SJCRH30 (cell line): ENCODE measurements at regions not wholly inside any gene's neighbourhood (a gene's known extent, or its start where the extent isn't known, plus 50 kb on each side); places are given as distances from the start of the nearest gene placed in this dataset.
"Not testable (repeated sequence)": the region's sequence is repeated elsewhere in the genome, so short reads cannot be mapped to it uniquely, and the experiment has no call there.

Experiments used
- DNase-seq, 2 experiments: peaks; one replicate each; pipeline ENCODE4 v3.0.0-alpha.2; 2015 to 2020
- H3K27ac ChIP-seq: fragments of 250-450 bp; sonication (Bioruptor Pico); 2 replicates; pipeline ENCODE4 v1.5.1; 2020; ENCODE audit warnings: mild to moderate bottlenecking, moderate library complexity
- H3K27me3 ChIP-seq: fragments of 250-450 bp; sonication (Bioruptor Pico); 2 replicates; pipeline ENCODE4 v1.5.1; 2020; ENCODE audit warnings: mild to moderate bottlenecking, moderate library complexity
- H3K36me3 ChIP-seq: fragments of 250-450 bp; sonication (Bioruptor Pico); 2 replicates; pipeline ENCODE4 v1.5.1; 2020; ENCODE audit warnings: mild to moderate bottlenecking, moderate library complexity
- H3K4me1 ChIP-seq: fragments of 250-450 bp; sonication (Bioruptor Pico); 2 replicates; pipeline ENCODE4 v1.5.1; 2020; ENCODE audit warnings: mild to moderate bottlenecking, moderate library complexity
- H3K4me3 ChIP-seq: fragments of 250-450 bp; sonication (Bioruptor Pico); 2 replicates; pipeline ENCODE4 v1.5.1; 2020; ENCODE audit warnings: mild to moderate bottlenecking, moderate library complexity
- H3K9me3 ChIP-seq: fragments of 250-450 bp; sonication (Bioruptor Pico); replicated peaks from 2 replicates; pipeline ENCODE4 v1.5.1; 2020; ENCODE audit warnings: mild to moderate bottlenecking, moderate library complexity

GRCh38 chr4:45294464-45294863, 568.1 kb upstream of the GNPDA2 start:
- DNase-seq, result no peak
- no peak overlapping the region for H3K4me3 ChIP-seq
- H3K27me3 ChIP-seq, result no peaks in the 10 kb centered on the region
- H3K27ac ChIP-seq, result no peak overlapping the region
- no peaks in the 10 kb centered on the region for H3K4me1 ChIP-seq
- H3K36me3 ChIP-seq, result no peaks in the 10 kb centered on the region
- H3K9me3 ChIP-seq, result no peaks in the 10 kb centered on the region

DNA sequence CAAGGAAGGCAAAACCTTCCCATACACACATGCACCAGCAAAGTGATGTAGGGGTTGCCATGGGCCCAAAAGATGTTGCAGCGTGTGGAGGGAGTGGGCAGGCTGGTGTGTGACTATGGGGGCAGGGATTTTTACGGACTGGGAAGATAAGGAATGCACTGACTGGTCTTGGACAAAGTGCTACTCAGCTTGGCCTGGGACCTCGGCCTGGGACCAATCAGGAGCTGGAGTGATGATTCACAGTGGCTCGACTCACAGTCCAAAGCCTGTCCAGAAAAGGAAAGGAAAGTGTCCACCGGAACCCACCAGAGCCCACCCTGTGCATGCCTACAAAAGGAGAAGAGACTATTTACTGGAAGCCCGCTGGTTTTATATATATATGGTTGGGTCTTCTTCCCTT, 567.0 kb upstream of the GNPDA2 start:
- no peak overlapping the region for H3K4me3 ChIP-seq
- DNase-seq, result no peak
- no peaks in the 10 kb centered on the region for H3K9me3 ChIP-seq
- H3K27me3 ChIP-seq, result no peaks in the 10 kb centered on the region
- H3K4me1 ChIP-seq, result no peaks in the 10 kb centered on the region
- no peak overlapping the region for H3K27ac ChIP-seq
- no peaks in the 10 kb centered on the region for H3K36me3 ChIP-seq

GRCh38 chr4:45292844-45293243, 566.5 kb upstream of the GNPDA2 start:
- no peak for DNase-seq

DNA sequence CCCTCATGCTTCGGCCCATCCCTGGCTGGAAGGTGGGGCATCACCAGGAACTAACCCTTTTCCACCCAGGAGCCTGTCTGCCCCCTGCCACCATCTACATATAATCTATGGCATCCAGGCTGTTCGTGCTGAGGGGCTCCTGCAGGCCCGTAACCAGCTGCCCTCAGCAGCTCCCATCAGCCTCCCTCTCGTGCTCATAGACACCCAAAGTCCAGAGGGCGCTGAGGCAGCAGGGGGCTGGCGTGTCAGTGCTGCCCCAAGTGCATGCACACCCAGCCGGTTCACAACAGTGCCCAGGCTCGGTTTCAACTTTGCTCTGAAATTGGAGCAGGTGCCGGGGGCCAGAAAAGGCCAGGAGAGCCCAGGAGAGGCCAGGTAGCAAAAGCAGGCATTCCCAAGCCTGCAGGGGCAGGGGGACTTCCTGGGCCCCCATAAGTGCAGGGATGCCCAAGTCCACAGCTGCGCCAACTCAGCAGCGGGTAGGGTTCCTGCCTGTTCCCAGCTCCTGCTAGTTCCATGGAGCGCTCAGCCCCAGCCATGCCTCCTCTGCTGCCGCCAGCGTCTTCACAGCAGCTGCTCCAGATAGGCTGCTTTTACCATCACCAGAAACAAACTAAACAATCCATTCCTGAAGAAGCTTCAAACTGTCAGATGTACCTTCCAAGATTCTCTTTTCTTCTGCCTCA, 558.2 kb upstream of the GNPDA2 start:
- H3K9me3 ChIP-seq, result no peaks in the 10 kb centered on the region
- no peak for DNase-seq
- no peaks in the 10 kb centered on the region for H3K36me3 ChIP-seq

More at GRCh38 chr4:45292844-45293243, 566.5 kb upstream of the GNPDA2 start:
- no peaks in the 10 kb centered on the region for H3K36me3 ChIP-seq
- no peak overlapping the region for H3K4me3 ChIP-seq
- H3K27ac ChIP-seq, result no peak overlapping the region
- no peaks in the 10 kb centered on the region for H3K4me1 ChIP-seq
- no peaks in the 10 kb centered on the region for H3K27me3 ChIP-seq
- no peaks in the 10 kb centered on the region for H3K9me3 ChIP-seq

DNA sequence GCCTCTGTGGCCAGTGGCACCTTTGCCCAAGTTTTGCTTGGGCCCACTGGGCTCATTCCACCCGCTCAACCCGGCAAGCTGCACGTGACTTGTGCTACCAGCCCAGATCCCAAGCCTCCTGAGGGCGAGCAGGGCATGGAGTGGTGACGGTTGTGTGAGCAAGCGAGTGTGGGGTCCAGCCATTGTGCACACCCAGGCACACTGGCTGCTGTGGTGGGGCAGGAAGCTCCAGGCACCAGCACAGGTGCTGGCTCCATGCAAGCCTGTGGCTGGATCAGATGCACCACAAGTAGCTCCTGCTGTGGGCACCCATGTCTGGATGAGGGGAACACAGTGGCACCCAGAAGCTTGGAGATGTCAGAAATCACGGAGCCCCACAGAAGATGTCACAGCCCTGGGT, 557.0 kb upstream of the GNPDA2 start:
- no peak for DNase-seq
- no peaks in the 10 kb centered on the region for H3K36me3 ChIP-seq
- H3K27me3 ChIP-seq, result no peaks in the 10 kb centered on the region
- H3K4me1 ChIP-seq, result no peaks in the 10 kb centered on the region
- no peaks in the 10 kb centered on the region for H3K9me3 ChIP-seq
- no peak overlapping the region for H3K4me3 ChIP-seq
- no peak overlapping the region for H3K27ac ChIP-seq

More for the DNA sequence above, 558.2 kb upstream of the GNPDA2 start:
- Histone ChIP-seq H3K27me3 (no peaks in the 10 kb centered on the region), H3K27ac (no peak overlapping the region), H3K4me3 (no peak overlapping the region), H3K4me1 (no peaks in the 10 kb centered on the region)

- no peaks in the 10 kb centered on the region for H3K4me1 ChIP-seq
Observed at GRCh38 chr4:45280121-45280520, 553.8 kb upstream of the GNPDA2 start.

DNA sequence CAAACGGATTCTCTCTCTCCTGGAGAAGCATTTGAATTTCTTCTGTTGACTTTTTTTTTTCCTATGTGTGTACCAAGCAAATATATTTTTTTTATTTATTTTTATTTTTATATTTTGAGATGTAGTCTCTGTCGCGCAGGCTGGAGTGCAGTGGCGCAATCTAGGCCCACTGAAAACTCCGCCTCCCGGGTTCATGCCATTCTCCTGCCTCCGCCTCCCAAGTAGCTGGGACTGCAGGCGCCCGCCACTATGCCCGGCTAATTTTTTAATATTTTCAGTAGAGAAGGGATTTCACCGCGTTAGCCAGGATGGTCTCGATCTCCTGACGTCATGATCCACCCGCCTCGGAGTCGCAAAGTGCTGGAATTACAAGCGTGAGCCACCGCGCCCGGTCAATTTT, 549.5 kb upstream of the GNPDA2 start:
- H3K27ac ChIP-seq, result no peak overlapping the region
- no peak overlapping the region for H3K4me3 ChIP-seq

More at GRCh38 chr4:45280121-45280520, 553.8 kb upstream of the GNPDA2 start:
- Histone ChIP-seq H3K27ac (no peak overlapping the region), H3K27me3 (no peaks in the 10 kb centered on the region), H3K4me3 (no peak overlapping the region), H3K36me3 (no peaks in the 10 kb centered on the region), H3K9me3 (no peaks in the 10 kb centered on the region)
- DNase-seq, result no peak

DNA sequence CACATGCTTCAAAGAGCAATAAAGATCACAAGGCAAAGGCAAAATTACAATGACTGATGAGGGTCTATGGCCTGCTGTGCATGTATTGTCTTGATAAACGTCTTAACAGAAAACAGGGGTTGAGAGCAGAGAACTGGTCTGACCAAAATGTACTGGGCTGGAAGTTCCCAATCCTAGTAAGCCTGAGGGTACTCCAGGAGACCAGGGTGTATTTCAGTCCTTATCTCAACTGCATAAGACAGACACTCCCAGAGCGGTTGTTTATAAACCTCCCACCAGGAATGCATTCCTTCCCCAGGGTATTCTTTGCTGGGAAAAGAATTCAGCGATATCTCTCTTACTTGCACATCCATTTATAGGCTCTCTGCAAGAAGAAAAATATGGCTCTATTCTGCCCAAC, 521.8 kb upstream of the GNPDA2 start:
- H3K4me3 ChIP-seq, H3K27me3 ChIP-seq, H3K4me1 ChIP-seq, H3K9me3 ChIP-seq, H3K36me3 ChIP-seq, H3K27ac ChIP-seq, DNase-seq: not testable (repeated sequence)

More for the DNA sequence above, 549.5 kb upstream of the GNPDA2 start:
- Histone ChIP-seq H3K9me3 (no peaks in the 10 kb centered on the region), H3K4me1 (no peaks in the 10 kb centered on the region), H3K36me3 (no peaks in the 10 kb centered on the region), H3K27me3 (no peaks in the 10 kb centered on the region)
- DNase-seq, result no peak

GRCh38 chr4:45241976-45242375, 515.6 kb upstream of the GNPDA2 start:
- no peaks in the 10 kb centered on the region for H3K4me1 ChIP-seq
- H3K36me3 ChIP-seq, result no peaks in the 10 kb centered on the region
- peak in 1 of 2 experiments; percentile 17 for DNase-seq
- peaks cover 3% of the 10 kb centered on the region; the same call in 1 of the 2 replicates for H3K9me3 ChIP-seq
- no peak overlapping the region for H3K27ac ChIP-seq
- H3K27me3 ChIP-seq, result no peaks in the 10 kb centered on the region; the same call in 1 of the 2 replicates
- H3K4me3 ChIP-seq, result no peak overlapping the region

DNA sequence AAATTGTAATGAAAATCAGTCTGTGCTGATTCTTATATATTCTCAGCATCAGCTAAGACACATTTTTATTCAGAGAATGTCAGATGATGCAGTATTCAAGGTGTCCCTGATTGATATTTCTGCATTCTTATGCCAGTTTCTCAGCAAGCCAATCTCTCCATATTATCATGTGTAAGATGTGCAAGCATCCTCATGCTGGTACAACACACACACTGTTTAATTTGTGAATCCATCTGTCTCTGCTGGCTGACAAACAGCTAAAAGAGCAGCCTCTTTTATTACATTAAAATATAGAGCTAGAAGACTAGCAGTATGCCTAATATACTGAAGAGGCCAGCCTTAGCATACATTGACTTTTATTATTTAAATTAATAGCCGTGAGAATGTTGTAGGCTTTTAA, 502.9 kb upstream of the GNPDA2 start:
- Histone ChIP-seq H3K27me3 (no peaks in the 10 kb centered on the region), H3K9me3 (no peaks in the 10 kb centered on the region), H3K4me1 (peaks cover 11% of the 10 kb centered on the region), H3K36me3 (no peaks in the 10 kb centered on the region), H3K4me3 (no peak overlapping the region), H3K27ac (no peak overlapping the region)
- no peak for DNase-seq

DNA sequence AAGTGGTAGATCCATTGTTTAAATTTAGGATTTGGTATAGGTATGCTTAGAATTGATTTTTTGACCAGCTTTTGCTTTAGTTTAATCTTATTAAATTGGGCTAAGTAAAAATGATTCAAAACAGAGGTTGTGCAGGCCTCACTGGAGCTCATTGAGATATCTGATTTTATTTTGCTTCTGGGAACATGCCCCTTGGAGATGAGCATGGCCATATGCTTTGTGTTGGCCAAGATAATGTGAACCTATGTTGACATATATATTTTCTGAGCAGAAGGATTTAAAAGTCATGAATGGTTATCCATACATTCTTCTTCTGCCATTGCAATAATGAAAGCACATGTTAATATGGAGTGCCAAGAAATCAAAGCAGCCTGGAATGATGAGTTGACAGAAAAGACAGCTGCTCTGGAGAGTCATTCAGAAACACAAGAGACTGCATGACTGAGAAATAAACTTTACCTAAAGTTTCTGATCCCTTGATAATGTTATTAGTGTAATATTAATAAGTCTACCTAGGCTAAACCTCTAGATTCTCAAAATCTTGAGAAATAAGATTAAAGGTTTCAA, 489.7 kb upstream of the GNPDA2 start:
- no peaks in the 10 kb centered on the region for H3K27me3 ChIP-seq
- no peaks in the 10 kb centered on the region for H3K36me3 ChIP-seq
- no peak overlapping the region for H3K27ac ChIP-seq
- no peaks in the 10 kb centered on the region for H3K9me3 ChIP-seq
- no peaks in the 10 kb centered on the region; the same call in 1 of the 2 replicates for H3K4me1 ChIP-seq
- no peak for DNase-seq
- H3K4me3 ChIP-seq, result no peak overlapping the region

DNA sequence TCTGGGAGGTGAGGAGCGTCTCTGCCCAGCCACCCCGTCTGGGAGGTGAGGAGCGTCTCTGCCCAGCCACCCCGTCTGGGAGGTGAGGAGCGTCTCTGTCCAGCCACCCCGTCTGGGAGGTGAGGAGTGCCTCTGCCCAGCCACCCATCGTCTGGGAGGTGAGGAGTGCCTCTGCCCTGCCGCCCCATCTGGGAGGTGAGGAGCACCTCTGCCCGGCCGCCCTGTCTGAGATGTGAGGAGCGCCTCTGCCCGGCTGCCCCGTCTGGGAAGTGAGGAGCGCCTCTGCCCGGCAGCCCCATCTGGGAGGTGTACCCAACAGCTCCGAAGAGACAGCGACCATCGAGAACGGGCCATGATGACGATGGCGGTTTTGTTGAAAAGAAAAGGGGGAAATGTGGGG, 482.1 kb upstream of the GNPDA2 start:
- H3K27me3 ChIP-seq, H3K4me1 ChIP-seq, DNase-seq, H3K9me3 ChIP-seq, H3K4me3 ChIP-seq, H3K27ac ChIP-seq, H3K36me3 ChIP-seq: not testable (repeated sequence)

GRCh38 chr4:45207864-45208331, 481.5 kb upstream of the GNPDA2 start:
- H3K36me3 ChIP-seq, DNase-seq, H3K27me3 ChIP-seq, H3K4me3 ChIP-seq, H3K9me3 ChIP-seq, H3K27ac ChIP-seq, H3K4me1 ChIP-seq: not testable (repeated sequence)

DNA sequence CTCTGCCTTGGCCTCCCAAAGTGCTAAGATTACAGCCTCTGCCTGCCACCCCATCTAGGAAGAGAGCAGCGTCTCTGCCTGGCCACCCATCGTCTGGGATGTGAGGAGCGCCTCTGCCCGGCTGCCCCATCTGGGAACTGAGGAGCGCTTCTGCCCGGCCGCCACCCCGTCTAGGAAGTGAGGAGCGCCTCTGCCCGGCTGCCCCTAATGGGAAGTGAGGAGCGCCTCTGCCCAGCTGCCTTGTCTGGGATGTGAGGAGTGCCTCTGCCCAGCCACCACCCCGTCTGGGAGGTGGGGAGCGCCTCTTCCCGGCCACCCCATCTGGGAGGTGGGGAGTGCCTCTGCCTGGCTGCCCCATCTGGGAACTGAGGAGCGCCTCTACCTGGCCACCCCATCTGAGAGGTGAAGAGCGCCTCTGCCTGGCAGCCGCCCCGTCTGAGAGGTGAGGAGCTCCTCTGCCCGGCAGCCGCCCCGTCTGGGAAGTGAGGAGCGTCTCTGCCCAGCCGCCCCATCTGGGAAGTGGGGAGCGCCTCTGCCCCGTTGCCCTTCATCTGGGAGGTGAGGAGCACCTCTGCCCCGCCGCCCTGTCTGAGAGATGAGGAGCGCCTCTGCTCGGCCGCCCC, 481.0 kb upstream of the GNPDA2 start:
- H3K9me3 ChIP-seq, H3K27me3 ChIP-seq, DNase-seq, H3K4me1 ChIP-seq, H3K4me3 ChIP-seq, H3K27ac ChIP-seq, H3K36me3 ChIP-seq: not testable (repeated sequence)

GRCh38 chr4:45199736-45200135, 473.4 kb upstream of the GNPDA2 start:
- DNase-seq, result no peak
- no peaks in the 10 kb centered on the region for H3K27me3 ChIP-seq
- no peaks in the 10 kb centered on the region for H3K9me3 ChIP-seq
- H3K4me1 ChIP-seq, result peaks cover 2% of the 10 kb centered on the region; the same call in 1 of the 2 replicates
- H3K4me3 ChIP-seq, result no peak overlapping the region
- H3K27ac ChIP-seq, result no peak overlapping the region
- H3K36me3 ChIP-seq, result no peaks in the 10 kb centered on the region
